ENCODE measurements at regions not wholly inside any gene's neighbourhood (a gene's known extent, or its start where the extent isn't known, plus 50 kb on each side); places are given as distances from the start of the nearest gene placed in this dataset.

DNA sequence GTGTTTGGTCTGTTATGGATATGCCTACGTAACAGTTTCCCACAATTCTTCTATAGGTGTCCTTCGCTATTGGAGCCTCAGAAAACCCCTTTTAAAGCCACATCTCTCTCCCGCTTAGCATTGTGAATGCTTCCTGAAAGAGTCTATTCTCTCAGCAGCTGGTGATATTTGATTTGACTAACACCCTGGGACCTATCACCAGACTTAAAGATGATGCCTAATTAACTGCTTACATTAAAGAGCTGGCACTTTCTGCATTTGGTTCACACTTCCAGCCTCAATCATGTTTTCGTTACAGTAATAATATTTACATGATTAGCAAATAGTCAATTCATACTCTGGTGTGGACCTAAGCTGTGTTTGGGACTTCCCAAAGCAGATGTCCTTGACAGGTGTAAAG lies 90.1 kb upstream of the VLDLR start:
- Histone ChIP-seq H3K27ac (ENCODE audit: extremely low read depth, low read depth, low read length) (no peak overlapping the region), H3K4me3 (ENCODE audit: low read depth, low read length) (no peak overlapping the region), H3K4me1 (ENCODE audit: control insufficient read depth, insufficient read depth, low read length) (no peaks in the 10 kb centered on the region), H3K9me3 (ENCODE audit: control insufficient read depth, insufficient read depth, low read depth, low read length) (no peaks in the 10 kb centered on the region), H3K36me3 (ENCODE audit: control insufficient read depth in 2 of 2, insufficient read depth in 1 of 2, low read length in 2 of 2) (no peaks in the 10 kb centered on the region)
- TF ChIP-seq ZNF274 (IDR thresholded peaks at IDR 0.05; ENCODE audit: low read length) = no peak
- TF ChIP-seq ZNF274 (tag by site-specific recombination; IDR thresholded peaks at IDR 0.05; ENCODE audit: borderline replicate concordance) = no peak
- no peak for TF ChIP-seq ZNF132 (tag by site-specific recombination; IDR thresholded peaks at IDR 0.05; ENCODE audit: borderline replicate concordance)
- TF ChIP-seq ZSCAN16 (tag by site-specific recombination; IDR thresholded peaks at IDR 0.05) = no peak
- no peak for TF ChIP-seq KLF10 (tag by site-specific recombination; IDR thresholded peaks at IDR 0.05)
- TF ChIP-seq ZIC2 (tag by site-specific recombination; IDR thresholded peaks at IDR 0.05) = no peak
- TF ChIP-seq ZNF585B (tag by site-specific recombination; IDR thresholded peaks at IDR 0.05) = no peak
- TF ChIP-seq ZEB2 (tag by site-specific recombination; IDR thresholded peaks at IDR 0.05) = no peak
- TF ChIP-seq ATF2 (tag by site-specific recombination; IDR thresholded peaks at IDR 0.05; ENCODE audit: low read depth) = no peak
- no peak for TF ChIP-seq ZNF473 (tag by site-specific recombination; IDR thresholded peaks at IDR 0.05)
- TF ChIP-seq ZNF174 (tag by site-specific recombination; IDR thresholded peaks at IDR 0.05) = no peak
- no peak for TF ChIP-seq ZNF530 (tag by site-specific recombination; IDR thresholded peaks at IDR 0.05; ENCODE audit: low read depth)
- no peak for TF ChIP-seq ZNF202 (tag by site-specific recombination; IDR thresholded peaks at IDR 0.05; ENCODE audit: borderline replicate concordance)
- TF ChIP-seq, protein P1, sequence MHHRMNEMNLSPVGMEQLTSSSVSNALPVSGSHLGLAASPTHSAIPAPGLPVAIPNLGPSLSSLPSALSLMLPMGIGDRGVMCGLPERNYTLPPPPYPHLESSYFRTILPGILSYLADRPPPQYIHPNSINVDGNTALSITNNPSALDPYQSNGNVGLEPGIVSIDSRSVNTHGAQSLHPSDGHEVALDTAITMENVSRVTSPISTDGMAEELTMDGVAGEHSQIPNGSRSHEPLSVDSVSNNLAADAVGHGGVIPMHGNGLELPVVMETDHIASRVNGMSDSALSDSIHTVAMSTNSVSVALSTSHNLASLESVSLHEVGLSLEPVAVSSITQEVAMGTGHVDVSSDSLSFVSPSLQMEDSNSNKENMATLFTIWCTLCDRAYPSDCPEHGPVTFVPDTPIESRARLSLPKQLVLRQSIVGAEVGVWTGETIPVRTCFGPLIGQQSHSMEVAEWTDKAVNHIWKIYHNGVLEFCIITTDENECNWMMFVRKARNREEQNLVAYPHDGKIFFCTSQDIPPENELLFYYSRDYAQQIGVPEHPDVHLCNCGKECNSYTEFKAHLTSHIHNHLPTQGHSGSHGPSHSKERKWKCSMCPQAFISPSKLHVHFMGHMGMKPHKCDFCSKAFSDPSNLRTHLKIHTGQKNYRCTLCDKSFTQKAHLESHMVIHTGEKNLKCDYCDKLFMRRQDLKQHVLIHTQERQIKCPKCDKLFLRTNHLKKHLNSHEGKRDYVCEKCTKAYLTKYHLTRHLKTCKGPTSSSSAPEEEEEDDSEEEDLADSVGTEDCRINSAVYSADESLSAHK (tag by site-specific recombination; IDR thresholded peaks at IDR 0.05) = no peak
- no peak for TF ChIP-seq ZNF184 (tag by site-specific recombination; IDR thresholded peaks at IDR 0.05)
- no peak for TF ChIP-seq ZNF596 (tag by site-specific recombination; IDR thresholded peaks at IDR 0.05)
- no peak for TF ChIP-seq BCL11A (tag by site-specific recombination; IDR thresholded peaks at IDR 0.05; ENCODE audit: low read depth)
- TF ChIP-seq ZNF518A (tag by site-specific recombination; conservative IDR thresholded peaks at IDR 0.05; ENCODE audit: low read depth) = no peak
- POLR2A ChIA-PET = no interaction called here
- CTCF ChIA-PET = no interaction called here

- ChIA-PET POLR2A (interaction anchor here (0.6 kb wide), 1 partner anchor 187 kb away, joined by 6 read pairs; no protein-coding TSS in a partner anchor), CTCF (no interaction called here)
- Histone ChIP-seq H3K36me3 (ENCODE audit: control insufficient read depth in 2 of 2, insufficient read depth in 1 of 2, low read length in 2 of 2) (no peaks in the 10 kb centered on the region), H3K9me3 (ENCODE audit: control insufficient read depth, insufficient read depth, low read depth, low read length) (no peaks in the 10 kb centered on the region), H3K27ac (ENCODE audit: extremely low read depth, low read depth, low read length) (no peak overlapping the region), H3K4me3 (ENCODE audit: low read depth, low read length) (no peak overlapping the region), H3K4me1 (ENCODE audit: control insufficient read depth, insufficient read depth, low read length) (no peaks in the 10 kb centered on the region)
- TF ChIP-seq ZNF140 (tag by site-specific recombination; IDR thresholded peaks at IDR 0.05) (no peak), ZNF157 (tag by site-specific recombination; IDR thresholded peaks at IDR 0.05) (no peak), ZNF777 (tag by site-specific recombination; IDR thresholded peaks at IDR 0.05; ENCODE audit: borderline replicate concordance) (no peak), ZNF311 (tag by site-specific recombination; IDR thresholded peaks at IDR 0.05; ENCODE audit: borderline replicate concordance) (no peak), ZFP41 (tag by site-specific recombination; IDR thresholded peaks at IDR 0.05; ENCODE audit: borderline replicate concordance) (no peak), ZNF18 (tag by site-specific recombination; IDR thresholded peaks at IDR 0.05) (no peak), ZNF837 (tag by site-specific recombination; IDR thresholded peaks at IDR 0.05) (no peak), ZNF830 (tag by site-specific recombination; IDR thresholded peaks at IDR 0.05; ENCODE audit: low read depth) (no peak), ZNF423 (tag by site-specific recombination; IDR thresholded peaks at IDR 0.05) (no peak)
Observed at GRCh38 chr9:2536511-2536910, 85.1 kb upstream of the VLDLR start.
